ENCODE measurements at regions not wholly inside any gene's neighbourhood (a gene's known extent, or its start where the extent isn't known, plus 50 kb on each side); places are given as distances from the start of the nearest gene placed in this dataset.

GRCh38 chr17:71387456-71387855 is 733.4 kb upstream of the SOX9 start:
- no peak for DNase-seq (ENCODE audit: low spot score)
- Histone ChIP-seq H3K9me3 (no peaks in the 10 kb centered on the region), H3K36me3 (no peaks in the 10 kb centered on the region), H3K4me1 (replicated peaks) (no peaks in the 10 kb centered on the region), H3K27me3 (replicated peaks; ENCODE audit: insufficient read depth) (no peaks in the 10 kb centered on the region), H3K27ac (no peak overlapping the region), H3K4me3 (no peak overlapping the region)
- intact Hi-C loops (cut with DNase I): no loop called here
- TF ChIP-seq POLR2A (IDR thresholded peaks at IDR 0.05) (no peak), POLR2AphosphoS5 (IDR thresholded peaks at IDR 0.05) (no peak)
- TF ChIP-seq, protein P1, sequence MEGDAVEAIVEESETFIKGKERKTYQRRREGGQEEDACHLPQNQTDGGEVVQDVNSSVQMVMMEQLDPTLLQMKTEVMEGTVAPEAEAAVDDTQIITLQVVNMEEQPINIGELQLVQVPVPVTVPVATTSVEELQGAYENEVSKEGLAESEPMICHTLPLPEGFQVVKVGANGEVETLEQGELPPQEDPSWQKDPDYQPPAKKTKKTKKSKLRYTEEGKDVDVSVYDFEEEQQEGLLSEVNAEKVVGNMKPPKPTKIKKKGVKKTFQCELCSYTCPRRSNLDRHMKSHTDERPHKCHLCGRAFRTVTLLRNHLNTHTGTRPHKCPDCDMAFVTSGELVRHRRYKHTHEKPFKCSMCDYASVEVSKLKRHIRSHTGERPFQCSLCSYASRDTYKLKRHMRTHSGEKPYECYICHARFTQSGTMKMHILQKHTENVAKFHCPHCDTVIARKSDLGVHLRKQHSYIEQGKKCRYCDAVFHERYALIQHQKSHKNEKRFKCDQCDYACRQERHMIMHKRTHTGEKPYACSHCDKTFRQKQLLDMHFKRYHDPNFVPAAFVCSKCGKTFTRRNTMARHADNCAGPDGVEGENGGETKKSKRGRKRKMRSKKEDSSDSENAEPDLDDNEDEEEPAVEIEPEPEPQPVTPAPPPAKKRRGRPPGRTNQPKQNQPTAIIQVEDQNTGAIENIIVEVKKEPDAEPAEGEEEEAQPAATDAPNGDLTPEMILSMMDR (IDR thresholded peaks at IDR 0.05): no peak

DNA sequence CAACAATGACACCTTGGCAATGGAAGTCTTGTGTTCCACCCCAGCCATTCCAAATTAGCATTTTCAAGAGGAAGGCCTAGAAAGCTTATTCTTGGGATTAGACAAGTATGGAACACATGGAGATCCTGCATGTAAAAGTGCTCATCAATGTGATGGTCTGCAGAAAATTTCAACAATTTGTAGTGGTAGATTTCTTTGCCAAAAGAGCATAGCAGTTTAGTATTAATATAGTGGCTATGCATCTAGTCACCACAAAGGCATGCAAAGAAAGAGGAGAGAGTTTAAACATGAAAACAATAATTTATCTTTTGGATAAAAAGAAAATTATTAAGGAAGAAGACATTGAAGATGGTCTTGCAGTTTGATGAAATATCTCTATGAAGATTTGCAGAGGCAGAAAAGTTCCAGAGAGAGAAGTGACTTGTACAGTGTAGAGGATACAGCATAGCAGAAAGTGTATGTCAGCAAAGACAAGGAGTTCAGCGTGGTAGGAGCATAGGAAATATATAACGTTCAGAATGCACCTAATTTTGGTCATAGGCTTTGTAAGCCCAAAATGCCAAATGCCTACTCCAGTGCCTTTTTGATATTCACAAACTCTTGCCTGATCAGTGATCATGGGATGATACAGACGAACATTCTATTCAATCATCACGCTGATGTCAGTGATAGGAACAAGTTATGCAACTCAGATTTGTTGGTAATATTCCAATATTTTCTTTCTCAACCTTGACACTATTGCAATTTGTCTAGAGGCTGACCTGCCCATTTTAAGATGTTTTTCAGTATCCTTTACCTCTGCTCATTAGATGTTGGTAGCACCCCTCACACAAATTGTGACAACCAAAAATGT is 727.9 kb upstream of the SOX9 start:
- no peak for TF ChIP-seq POLR2AphosphoS5 (IDR thresholded peaks at IDR 0.05)
- TF ChIP-seq, protein P1 (IDR thresholded peaks at IDR 0.05): no peak
- TF ChIP-seq POLR2A (IDR thresholded peaks at IDR 0.05): no peak
- Histone ChIP-seq H3K27ac (no peak overlapping the region), H3K36me3 (no peaks in the 10 kb centered on the region), H3K4me3 (no peak overlapping the region), H3K4me1 (replicated peaks) (no peaks in the 10 kb centered on the region), H3K27me3 (replicated peaks; ENCODE audit: insufficient read depth) (no peaks in the 10 kb centered on the region), H3K9me3 (no peaks in the 10 kb centered on the region)
- intact Hi-C loops (cut with DNase I): no loop called here
- no peak for DNase-seq (ENCODE audit: low spot score)
- 80% methylated on average over 4 of the region's 4 CpGs for WGBS

- TF ChIP-seq, protein P1 (IDR thresholded peaks at IDR 0.05): no peak
- no peak for TF ChIP-seq POLR2A (IDR thresholded peaks at IDR 0.05)
- H3K27me3 ChIP-seq (replicated peaks; ENCODE audit: insufficient read depth): no peaks in the 10 kb centered on the region
- intact Hi-C loops (cut with DNase I): no loop called here
- no peaks in the 10 kb centered on the region for H3K36me3 ChIP-seq
- H3K27ac ChIP-seq: no peak overlapping the region
- H3K9me3 ChIP-seq: no peaks in the 10 kb centered on the region
- H3K4me3 ChIP-seq: no peak overlapping the region
- H3K4me1 ChIP-seq (replicated peaks): no peaks in the 10 kb centered on the region
- no peak for DNase-seq (ENCODE audit: low spot score)
- WGBS: 44% methylated on average over 2 of the region's 2 CpGs
Observed at GRCh38 chr17:71395901-71396300, 724.9 kb upstream of the SOX9 start.

- intact Hi-C loops (cut with DNase I): no loop called here
- Histone ChIP-seq H3K27me3 (replicated peaks; ENCODE audit: insufficient read depth) (no peaks in the 10 kb centered on the region), H3K4me1 (replicated peaks) (no peaks in the 10 kb centered on the region), H3K27ac (no peak overlapping the region), H3K4me3 (no peak overlapping the region), H3K36me3 (no peaks in the 10 kb centered on the region), H3K9me3 (no peaks in the 10 kb centered on the region)
- TF ChIP-seq POLR2A (IDR thresholded peaks at IDR 0.05) (no peak), POLR2AphosphoS5 (IDR thresholded peaks at IDR 0.05) (no peak)
- TF ChIP-seq, protein P1 (IDR thresholded peaks at IDR 0.05): no peak
- 91% methylated on average over 3 of the region's 3 CpGs for WGBS
- DNase-seq (ENCODE audit: low spot score): no peak
Observed at GRCh38 chr17:71396711-71397110, 724.1 kb upstream of the SOX9 start.

GRCh38 chr17:71398025-71398424 is 722.8 kb upstream of the SOX9 start:
- WGBS: 62% methylated on average over 2 of the region's 2 CpGs
- intact Hi-C loops (cut with DNase I): no loop called here
- Histone ChIP-seq H3K27me3 (replicated peaks; ENCODE audit: insufficient read depth) (no peaks in the 10 kb centered on the region), H3K9me3 (no peaks in the 10 kb centered on the region), H3K4me1 (replicated peaks) (no peaks in the 10 kb centered on the region), H3K27ac (no peak overlapping the region), H3K36me3 (no peaks in the 10 kb centered on the region), H3K4me3 (no peak overlapping the region)
- TF ChIP-seq POLR2A (IDR thresholded peaks at IDR 0.05) (no peak), POLR2AphosphoS5 (IDR thresholded peaks at IDR 0.05) (no peak)
- TF ChIP-seq, protein P1 (IDR thresholded peaks at IDR 0.05): no peak
- DNase-seq (ENCODE audit: low spot score): no peak
